HG03378 (cell line): ENCODE measurements at regions not wholly inside any gene's neighbourhood (a gene's known extent, or its start where the extent isn't known, plus 50 kb on each side); places are given as distances from the start of the nearest gene placed in this dataset.

ENCODE experiments used
- ATAC-seq: cut with Tn5 transposase; IDR thresholded peaks from one replicate; pipeline ENCODE4 v1.9.1; 2021; ENCODE audit warnings: mild to moderate bottlenecking, moderate library complexity; ENCODE audit not compliant: unreplicated experiment

- ATAC-seq: no peak
Measured at GRCh38 chr16:26647870-26648269, 418.9 kb upstream of the C16orf82 start.

- no peak for ATAC-seq
Measured at GRCh38 chr16:26648851-26649250, 417.9 kb upstream of the C16orf82 start.

GRCh38 chr16:26649381-26650045, 417.2 kb upstream of the C16orf82 start:
- ATAC-seq: no peak

- no peak for ATAC-seq
Measured at GRCh38 chr16:26651464-26651863, 415.3 kb upstream of the C16orf82 start.

- no peak for ATAC-seq
Measured at GRCh38 chr16:26651884-26652283, 414.8 kb upstream of the C16orf82 start.

- ATAC-seq: no peak
Measured at GRCh38 chr16:26658486-26658885, 408.2 kb upstream of the C16orf82 start.

- no peak for ATAC-seq
Measured at GRCh38 chr16:26658915-26659314, 407.8 kb upstream of the C16orf82 start.

- ATAC-seq: no peak
Measured at GRCh38 chr16:26664086-26664485, 402.6 kb upstream of the C16orf82 start.

- no peak for ATAC-seq
Measured at GRCh38 chr16:26665166-26665939, 401.4 kb upstream of the C16orf82 start.

GRCh38 chr16:26666486-26666885, 400.2 kb upstream of the C16orf82 start:
- no peak for ATAC-seq

- ATAC-seq: no peak
Measured at GRCh38 chr16:26667307-26667706, 399.4 kb upstream of the C16orf82 start.

- no peak for ATAC-seq
Measured at GRCh38 chr16:26668026-26668425, 398.7 kb upstream of the C16orf82 start.

- no peak for ATAC-seq
Measured at GRCh38 chr16:26672206-26672605, 394.5 kb upstream of the C16orf82 start.

GRCh38 chr16:26673011-26673410, 393.7 kb upstream of the C16orf82 start:
- ATAC-seq: no peak

- ATAC-seq: no peak
Measured at GRCh38 chr16:26680671-26681070, 386.1 kb upstream of the C16orf82 start.

- ATAC-seq: no peak
Measured at GRCh38 chr16:26688105-26688504, 378.6 kb upstream of the C16orf82 start.

GRCh38 chr16:26688699-26689098, 378.0 kb upstream of the C16orf82 start:
- no peak for ATAC-seq

- no peak for ATAC-seq
Measured at GRCh38 chr16:26692658-26693057, 374.1 kb upstream of the C16orf82 start.

GRCh38 chr16:26697807-26698206, 368.9 kb upstream of the C16orf82 start:
- ATAC-seq: no peak

- ATAC-seq: no peak
Measured at GRCh38 chr16:26700250-26700649, 366.5 kb upstream of the C16orf82 start.

- peak; percentile 76 for ATAC-seq
Measured at GRCh38 chr16:26701243-26701886, 365.4 kb upstream of the C16orf82 start.

- ATAC-seq: no peak
Measured at GRCh38 chr16:26705346-26705745, 361.4 kb upstream of the C16orf82 start.
